GM12878 (cell line): ENCODE measurements at regions not wholly inside any gene's neighbourhood (a gene's known extent, or its start where the extent isn't known, plus 50 kb on each side); places are given as distances from the start of the nearest gene placed in this dataset.

ENCODE experiments used
- ATAC-seq: fragments of 200-7000 bp; cut with Tn5 transposase; 3 replicates; pipeline ENCODE4 v1.9.1; 2020; ENCODE audit warnings: mild to moderate bottlenecking, moderate library complexity
- BruUV-seq: library from RNA; stranded (reverse); fragments of 400-500 nt; replicated peaks from 2 replicates; lab custom pipeline; 2021; lab: Mats Ljungman, UMichigan
- CTCF ChIA-PET: fragments of 300-600 bp; sonication (Branson Sonifier 250); formaldehyde crosslinking; extraction: SDS; loops from one replicate; lab custom pipeline; 2021; ENCODE audit warnings: inconsistent platforms; lab: Yijun Ruan, JAX
- POLR2A ChIA-PET: fragments of 350-600 bp; formaldehyde crosslinking; extraction: SDS; loops from one replicate; lab custom pipeline; 2021; ENCODE audit warnings: inconsistent platforms; lab: Charles Lee
- RAD21 ChIA-PET: fragments of 300-600 bp; sonication (Branson Sonifier 250); formaldehyde crosslinking; loops from one replicate; lab custom pipeline; 2023; ENCODE audit warnings: antibody characterized with exemption; ENCODE audit not compliant: unreplicated experiment; lab: Charles Lee
- SMC1A ChIA-PET: fragments of 300-600 bp; sonication (Branson Sonifier 250); formaldehyde crosslinking; loops from one replicate; lab custom pipeline; 2023; ENCODE audit not compliant: unreplicated experiment, uncharacterized antibody; lab: Charles Lee
- DNase-seq: peaks from one replicate; pipeline ENCODE4 v3.0.0-alpha.2; 2011; ENCODE audit warnings: low read depth, low spot score
- FAIRE-seq: peaks from 3 replicates; lab custom pipeline; 2011; peaks lifted over from hg19 to GRCh38; lab: Jason Lieb, UNC
- H2AFZ ChIP-seq: 2 replicates; pipeline ENCODE4 v1.6.0; 2011; ENCODE audit warnings: low read depth, low read length, control low read depth; ENCODE audit not compliant: control insufficient read depth
- H3K27ac ChIP-seq: 2 replicates; pipeline ENCODE4 v1.5.1; 2011; ENCODE audit warnings: control low read depth; ENCODE audit not compliant: control insufficient read depth, insufficient read depth
- H3K27me3 ChIP-seq, 2 experiments: replicated peaks in 1 of 2; 2 replicates each; pipeline versions ENCODE4 v1.6.0 to v1.6.1; 2011; ENCODE audit warnings: low read length in 1 of 2; ENCODE audit not compliant: control insufficient read depth in 2 of 2, insufficient read depth in 2 of 2
- H3K36me3 ChIP-seq, 2 experiments: 2 replicates each; pipeline ENCODE4 v1.5.1; 2011; ENCODE audit warnings: low read length in 1 of 2; ENCODE audit not compliant: control insufficient read depth in 2 of 2, insufficient read depth in 2 of 2
- H3K4me1 ChIP-seq: 2 replicates; pipeline ENCODE4 v1.6.1; 2011; ENCODE audit warnings: mild to moderate bottlenecking, low read length, moderate library complexity, mixed read lengths; ENCODE audit not compliant: control insufficient read depth, insufficient read depth
- H3K4me2 ChIP-seq: 2 replicates; pipeline ENCODE4 v1.6.0; 2011; ENCODE audit warnings: control low read depth; ENCODE audit not compliant: control insufficient read depth, insufficient read depth
- H3K4me3 ChIP-seq: fragments of 200-600 bp; sonication (generic); 2 replicates; pipeline ENCODE4 v1.5.1; 2016
- H3K79me2 ChIP-seq: 2 replicates; pipeline ENCODE4 v1.6.0; 2011; ENCODE audit warnings: low read length; ENCODE audit not compliant: control insufficient read depth, insufficient read depth
- H3K9ac ChIP-seq: 2 replicates; pipeline ENCODE4 v1.8.0; 2011; ENCODE audit warnings: low read length, control low read depth, mixed read lengths; ENCODE audit not compliant: control insufficient read depth, insufficient read depth
- H3K9me3 ChIP-seq: replicated peaks from 3 replicates; pipeline ENCODE4 v1.5.1; 2011; ENCODE audit warnings: mild to moderate bottlenecking, low read length; ENCODE audit not compliant: control insufficient read depth, insufficient read depth
- H4K20me1 ChIP-seq: 2 replicates; pipeline ENCODE4 v1.6.0; 2011; ENCODE audit not compliant: control insufficient read depth, insufficient read depth
- ATF7 ChIP-seq: fragments of 450-650 bp; IDR thresholded peaks from 2 replicates; pipeline ENCODE4 v1.6.1; 2016; ENCODE audit warnings: low read depth, mild to moderate bottlenecking
- CREM ChIP-seq: IDR thresholded peaks from 2 replicates; pipeline ENCODE4 v1.6.1; 2014; ENCODE audit warnings: antibody characterized with exemption, low read depth
- DPF2 ChIP-seq: fragments of 450-650 bp; IDR thresholded peaks from 2 replicates; pipeline ENCODE4 v1.6.1; 2017; ENCODE audit warnings: mild to moderate bottlenecking
- JUNB ChIP-seq: IDR thresholded peaks from 2 replicates; pipeline ENCODE4 v1.6.1; 2016; ENCODE audit warnings: antibody characterized with exemption, mild to moderate bottlenecking
- RUNX3 ChIP-seq: IDR thresholded peaks from 2 replicates; pipeline ENCODE4 v1.6.1; 2012; ENCODE audit warnings: low read length, inconsistent platforms
- TAF1 ChIP-seq: IDR thresholded peaks from 2 replicates; pipeline ENCODE4 v1.6.1; 2011; ENCODE audit warnings: mild to moderate bottlenecking, low read depth, low read length, borderline replicate concordance
- TARDBP ChIP-seq: IDR thresholded peaks from 2 replicates; pipeline ENCODE4 v1.6.1; 2016; ENCODE audit warnings: borderline replicate concordance
- TBL1XR1 ChIP-seq: IDR thresholded peaks from 2 replicates; pipeline ENCODE4 v1.6.1; 2012; ENCODE audit warnings: low read depth, low read length, improper control_type of control experiment
- WRNIP1 ChIP-seq: IDR thresholded peaks from 2 replicates; pipeline ENCODE4 v1.6.1; 2011; ENCODE audit warnings: low read depth, low read length, improper control_type of control experiment, borderline replicate concordance
- in situ Hi-C: fragments of 300-500 bp; cut with MboI; formaldehyde crosslinking; loops from 9 replicates; pipeline ENCODE4 v1.14.3; 2018; ENCODE audit warnings: mixed read lengths
- intact Hi-C: fragments of 100-400 bp; cut with micrococcal nuclease; formaldehyde crosslinking; loops from one replicate; pipeline ENCODE4 v1.14.2; 2022; ENCODE audit not compliant: unreplicated experiment
- TF ChIP-seq, protein P1 (sequence below): fragments of 450-650 bp; IDR thresholded peaks from 2 replicates; pipeline ENCODE4 v1.6.1; 2018; ENCODE audit warnings: borderline replicate concordance, mild to moderate bottlenecking; ENCODE audit not compliant: partially characterized antibody
- TF ChIP-seq, protein P2 (sequence below), 3 experiments: IDR thresholded peaks in 2 of 3; conservative IDR thresholded peaks in 1 of 3; 2 replicates each; pipeline ENCODE4 v1.5.1; 2011; ENCODE audit warnings: low read depth in 3 of 3, low read length in 3 of 3, mild to moderate bottlenecking in 3 of 3, control low read depth in 2 of 3, moderate library complexity in 2 of 3, inconsistent platforms in 1 of 3, mixed read lengths in 1 of 3; ENCODE audit not compliant: control insufficient read depth in 2 of 3, insufficient read depth in 1 of 3; ENCODE audit errors: extremely low read depth in 1 of 3
- TF ChIP-seq, protein P3 (sequence below): IDR thresholded peaks from 2 replicates; pipeline ENCODE4 v1.6.1; 2012; ENCODE audit warnings: low read length, inconsistent platforms

DNA sequence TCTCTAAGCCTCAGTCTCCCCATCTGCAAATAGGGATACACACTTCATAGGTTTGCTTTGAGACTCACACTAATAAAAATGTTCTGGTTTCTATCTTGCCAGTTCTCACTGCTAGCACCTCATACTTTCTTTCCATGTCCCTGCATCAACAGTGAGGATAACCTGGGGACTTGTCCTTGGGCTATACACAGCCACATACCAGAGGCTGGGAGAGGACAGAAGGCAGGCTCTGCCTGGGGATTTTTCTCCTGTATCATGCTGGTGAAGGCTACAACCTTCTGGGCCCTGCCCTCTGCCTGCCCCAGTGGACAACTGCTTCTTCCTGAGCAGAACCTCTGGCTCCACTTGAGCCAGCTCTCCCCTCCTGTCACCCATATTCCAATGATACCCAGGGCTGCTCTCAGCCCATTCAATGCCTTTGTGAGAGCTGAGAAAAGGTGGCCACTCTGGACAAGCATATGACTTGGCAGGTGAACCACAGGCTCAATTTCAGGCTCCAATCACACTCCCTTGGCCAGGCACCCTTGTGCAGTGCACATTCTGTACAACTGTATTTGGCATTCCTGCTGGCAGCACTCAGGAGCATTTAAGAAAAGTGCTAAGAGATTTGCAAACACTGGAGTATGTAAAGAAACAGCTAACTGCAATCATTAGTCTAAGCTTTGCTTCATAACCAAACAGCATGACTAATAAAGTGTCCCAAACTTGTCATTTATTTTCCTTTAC, 135.8 kb upstream of the VRK1 start:
- no peaks in the 10 kb centered on the region; the same call in 2 of the 3 replicates for H3K9me3 ChIP-seq
- no peak overlapping the region for H3K4me2 ChIP-seq
- TF ChIP-seq, protein P1, sequence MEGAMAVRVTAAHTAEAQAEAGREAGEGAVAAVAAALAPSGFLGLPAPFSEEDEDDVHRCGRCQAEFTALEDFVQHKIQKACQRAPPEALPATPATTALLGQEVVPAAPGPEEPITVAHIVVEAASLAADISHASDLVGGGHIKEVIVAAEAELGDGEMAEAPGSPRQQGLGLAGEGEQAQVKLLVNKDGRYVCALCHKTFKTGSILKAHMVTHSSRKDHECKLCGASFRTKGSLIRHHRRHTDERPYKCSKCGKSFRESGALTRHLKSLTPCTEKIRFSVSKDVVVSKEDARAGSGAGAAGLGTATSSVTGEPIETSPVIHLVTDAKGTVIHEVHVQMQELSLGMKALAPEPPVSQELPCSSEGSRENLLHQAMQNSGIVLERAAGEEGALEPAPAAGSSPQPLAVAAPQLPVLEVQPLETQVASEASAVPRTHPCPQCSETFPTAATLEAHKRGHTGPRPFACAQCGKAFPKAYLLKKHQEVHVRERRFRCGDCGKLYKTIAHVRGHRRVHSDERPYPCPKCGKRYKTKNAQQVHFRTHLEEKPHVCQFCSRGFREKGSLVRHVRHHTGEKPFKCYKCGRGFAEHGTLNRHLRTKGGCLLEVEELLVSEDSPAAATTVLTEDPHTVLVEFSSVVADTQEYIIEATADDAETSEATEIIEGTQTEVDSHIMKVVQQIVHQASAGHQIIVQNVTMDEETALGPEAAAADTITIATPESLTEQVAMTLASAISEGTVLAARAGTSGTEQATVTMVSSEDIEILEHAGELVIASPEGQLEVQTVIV, result no peak
- TF ChIP-seq ATF7 (no peak), JUNB (no peak), DPF2 (no peak), TAF1 (no peak), TARDBP (no peak), CREM (no peak), WRNIP1 (no peak), TBL1XR1 (no peak), RUNX3 (no peak)
- TF ChIP-seq, protein P2, sequence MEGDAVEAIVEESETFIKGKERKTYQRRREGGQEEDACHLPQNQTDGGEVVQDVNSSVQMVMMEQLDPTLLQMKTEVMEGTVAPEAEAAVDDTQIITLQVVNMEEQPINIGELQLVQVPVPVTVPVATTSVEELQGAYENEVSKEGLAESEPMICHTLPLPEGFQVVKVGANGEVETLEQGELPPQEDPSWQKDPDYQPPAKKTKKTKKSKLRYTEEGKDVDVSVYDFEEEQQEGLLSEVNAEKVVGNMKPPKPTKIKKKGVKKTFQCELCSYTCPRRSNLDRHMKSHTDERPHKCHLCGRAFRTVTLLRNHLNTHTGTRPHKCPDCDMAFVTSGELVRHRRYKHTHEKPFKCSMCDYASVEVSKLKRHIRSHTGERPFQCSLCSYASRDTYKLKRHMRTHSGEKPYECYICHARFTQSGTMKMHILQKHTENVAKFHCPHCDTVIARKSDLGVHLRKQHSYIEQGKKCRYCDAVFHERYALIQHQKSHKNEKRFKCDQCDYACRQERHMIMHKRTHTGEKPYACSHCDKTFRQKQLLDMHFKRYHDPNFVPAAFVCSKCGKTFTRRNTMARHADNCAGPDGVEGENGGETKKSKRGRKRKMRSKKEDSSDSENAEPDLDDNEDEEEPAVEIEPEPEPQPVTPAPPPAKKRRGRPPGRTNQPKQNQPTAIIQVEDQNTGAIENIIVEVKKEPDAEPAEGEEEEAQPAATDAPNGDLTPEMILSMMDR (IDR thresholded peaks at IDR 0.05 in 2 of 3, conservative IDR thresholded peaks at IDR 0.05 in 1 of 3; ENCODE audit: control insufficient read depth in 2 of 3, extremely low read depth in 1 of 3, insufficient read depth in 1 of 3, low read depth in 3 of 3, low read length in 3 of 3), result no peak
- TF ChIP-seq, protein P3, sequence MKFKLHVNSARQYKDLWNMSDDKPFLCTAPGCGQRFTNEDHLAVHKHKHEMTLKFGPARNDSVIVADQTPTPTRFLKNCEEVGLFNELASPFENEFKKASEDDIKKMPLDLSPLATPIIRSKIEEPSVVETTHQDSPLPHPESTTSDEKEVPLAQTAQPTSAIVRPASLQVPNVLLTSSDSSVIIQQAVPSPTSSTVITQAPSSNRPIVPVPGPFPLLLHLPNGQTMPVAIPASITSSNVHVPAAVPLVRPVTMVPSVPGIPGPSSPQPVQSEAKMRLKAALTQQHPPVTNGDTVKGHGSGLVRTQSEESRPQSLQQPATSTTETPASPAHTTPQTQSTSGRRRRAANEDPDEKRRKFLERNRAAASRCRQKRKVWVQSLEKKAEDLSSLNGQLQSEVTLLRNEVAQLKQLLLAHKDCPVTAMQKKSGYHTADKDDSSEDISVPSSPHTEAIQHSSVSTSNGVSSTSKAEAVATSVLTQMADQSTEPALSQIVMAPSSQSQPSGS, result no peak
- H3K36me3 ChIP-seq, result no peaks in the 10 kb centered on the region
- peak; percentile 31 for ATAC-seq
- H3K9ac ChIP-seq, result no peak overlapping the region
- BruUV-seq, result no TSS peak
- H3K79me2 ChIP-seq, result no peaks in the 10 kb centered on the region
- H3K27me3 ChIP-seq, result no peaks in the 10 kb centered on the region
- H3K4me3 ChIP-seq, result no peak overlapping the region
- SMC1A ChIA-PET, result no interaction called here
- POLR2A ChIA-PET, result interaction anchor here (0.6 kb wide), 1 partner anchor 121 kb away, joined by 3 read pairs; no protein-coding TSS in a partner anchor
- H3K27ac ChIP-seq, result no peak overlapping the region
- intact Hi-C loops, result no loop called here
- RAD21 ChIA-PET, result no interaction called here
- DNase-seq, result no peak
- in situ Hi-C loops, result no loop called here
- no peak for FAIRE-seq
- no peak overlapping the region for H2AFZ ChIP-seq
- H3K4me1 ChIP-seq, result no peaks in the 10 kb centered on the region; the same call in 1 of the 2 replicates
- no peaks in the 10 kb centered on the region for H4K20me1 ChIP-seq
- CTCF ChIA-PET, result interaction anchor here (1.4 kb wide), 2 partner anchors 80 to 93 kb away, joined by 3 to 4 read pairs; no protein-coding TSS in a partner anchor
